ENCODE measurements at regions not wholly inside any gene's neighbourhood (a gene's known extent, or its start where the extent isn't known, plus 50 kb on each side); places are given as distances from the start of the nearest gene placed in this dataset.
"Not testable (repeated sequence)": the region's sequence is repeated elsewhere in the genome, so short reads cannot be mapped to it uniquely, and the experiment has no call there.

DNA sequence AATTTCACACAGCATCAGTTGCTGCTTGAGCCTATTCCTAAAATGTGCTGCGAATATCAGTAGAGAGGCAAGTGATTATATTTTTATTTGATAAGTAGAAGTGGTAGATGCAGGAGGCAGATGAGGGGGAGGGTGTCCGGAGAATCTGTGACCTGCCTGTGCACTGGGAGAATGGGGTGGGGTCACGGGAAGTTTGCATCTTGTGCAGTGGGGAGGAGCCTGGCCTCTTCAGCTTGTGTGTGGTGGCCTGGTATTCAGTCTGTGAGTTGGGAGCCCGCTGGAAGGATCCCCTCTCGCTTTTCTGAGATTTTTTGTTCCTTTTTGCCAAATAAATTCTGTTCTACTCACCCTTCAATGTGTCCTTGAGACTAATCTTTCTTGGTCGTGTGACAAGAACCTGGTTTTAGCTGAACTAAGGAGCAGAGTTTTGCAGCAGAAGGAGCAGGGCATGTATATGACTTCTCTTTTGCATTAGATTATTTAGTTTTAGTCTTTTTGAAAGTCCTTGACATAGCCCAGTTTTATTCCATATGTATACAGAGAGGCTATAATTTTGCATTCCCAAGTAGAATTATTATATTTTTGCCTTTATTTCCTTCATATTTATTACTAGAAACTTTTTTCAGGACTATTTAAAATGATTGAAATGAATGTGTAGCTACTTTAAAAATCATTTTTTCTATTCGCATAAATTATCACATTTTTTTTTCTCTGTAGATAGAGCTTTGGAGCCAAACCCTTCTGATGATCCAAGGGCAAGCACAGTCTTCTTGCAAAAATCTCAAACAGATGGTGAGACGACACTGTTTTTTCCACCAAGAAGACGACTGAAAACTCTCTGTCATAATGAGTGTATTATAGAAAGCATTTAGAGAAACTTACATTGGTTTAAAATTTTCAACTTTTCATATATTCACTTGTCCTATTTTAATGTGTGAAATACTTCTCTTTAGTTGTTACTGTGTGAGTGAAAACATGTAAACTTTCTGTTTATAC, 1257.2 kb downstream of the UQCRFS1 start:
- no peak for DNase-seq (ENCODE audit: low read depth)

DNA sequence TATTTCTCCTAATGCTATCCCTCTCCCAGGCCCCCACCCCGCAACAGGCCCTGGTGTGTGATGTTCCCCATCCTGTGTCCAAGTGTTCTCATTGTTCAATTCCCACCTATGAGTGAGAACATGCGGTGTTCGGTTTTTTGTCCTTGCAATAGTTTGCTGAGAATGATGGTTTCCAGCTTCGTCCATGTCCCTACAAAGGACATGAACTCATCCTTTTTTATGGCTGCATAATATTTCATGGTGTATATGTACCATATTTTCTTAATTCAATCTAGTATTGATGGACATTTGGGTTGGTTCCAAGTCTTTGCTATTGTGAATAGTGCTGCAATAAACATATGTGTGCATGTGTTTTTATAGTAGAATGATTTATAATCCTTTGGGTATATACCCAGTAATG, 1270.3 kb downstream of the UQCRFS1 start:
- not testable (repeated sequence) for DNase-seq (ENCODE audit: low read depth)

DNA sequence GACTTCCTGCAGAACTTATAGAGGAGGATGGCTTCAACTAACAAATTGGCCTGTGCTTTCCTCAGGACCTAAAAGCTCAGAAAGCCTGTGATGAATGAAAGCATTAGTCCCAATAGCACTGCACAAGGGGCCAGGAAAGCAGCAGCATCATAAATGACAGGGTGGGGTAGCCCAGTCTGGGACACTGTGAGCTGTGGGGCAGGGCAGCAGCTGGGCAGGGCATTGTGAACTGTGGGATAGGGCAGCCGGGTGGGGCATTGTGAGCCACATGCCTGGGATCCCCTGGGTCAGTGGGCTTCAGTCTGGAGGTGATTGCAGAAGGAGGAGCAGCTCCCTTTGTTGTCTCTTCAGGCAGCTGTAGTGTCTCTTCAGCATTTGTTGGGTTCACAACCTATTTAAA, 1276.8 kb downstream of the UQCRFS1 start:
- no peak for DNase-seq (ENCODE audit: low read depth)

DNA sequence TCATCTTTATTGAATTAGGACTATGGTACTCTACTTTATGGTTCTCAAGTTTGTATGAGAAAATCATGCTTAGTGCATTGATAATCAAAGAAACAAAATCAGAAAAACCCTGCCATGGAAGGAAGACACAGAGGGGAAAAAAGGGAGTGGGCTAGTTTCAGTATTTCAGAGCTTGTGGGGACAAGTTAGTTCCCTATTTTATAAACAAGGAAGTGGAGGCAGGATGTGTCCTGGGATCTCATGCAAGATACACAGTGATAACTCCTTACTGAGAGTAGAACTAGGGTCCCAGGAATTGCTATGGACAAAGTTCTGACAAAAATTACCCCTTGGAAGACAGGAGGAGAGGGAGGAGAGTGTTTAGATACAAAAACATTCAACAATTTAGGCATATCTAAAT, 1277.3 kb downstream of the UQCRFS1 start:
- DNase-seq (ENCODE audit: low read depth): no peak

DNA sequence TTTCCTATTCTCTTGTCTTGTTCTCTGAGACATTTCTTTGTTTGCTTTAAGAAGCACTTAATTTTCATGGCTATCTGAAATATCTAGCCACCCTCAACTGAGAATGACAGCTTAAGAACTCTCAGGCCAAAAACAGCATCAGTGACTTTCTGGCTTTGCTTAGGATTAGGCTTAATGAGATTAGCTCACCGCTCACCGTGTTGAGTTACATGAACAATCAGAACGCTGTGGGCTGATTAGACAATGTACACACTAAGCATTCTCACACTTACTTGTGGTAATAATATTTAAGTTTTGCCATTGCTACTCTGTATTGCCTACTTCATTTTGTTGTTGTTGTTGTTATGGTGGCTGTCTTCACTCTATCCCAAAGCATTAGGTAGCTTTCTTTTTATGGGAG, 1283.6 kb downstream of the UQCRFS1 start:
- DNase-seq (ENCODE audit: low read depth): no peak

DNA sequence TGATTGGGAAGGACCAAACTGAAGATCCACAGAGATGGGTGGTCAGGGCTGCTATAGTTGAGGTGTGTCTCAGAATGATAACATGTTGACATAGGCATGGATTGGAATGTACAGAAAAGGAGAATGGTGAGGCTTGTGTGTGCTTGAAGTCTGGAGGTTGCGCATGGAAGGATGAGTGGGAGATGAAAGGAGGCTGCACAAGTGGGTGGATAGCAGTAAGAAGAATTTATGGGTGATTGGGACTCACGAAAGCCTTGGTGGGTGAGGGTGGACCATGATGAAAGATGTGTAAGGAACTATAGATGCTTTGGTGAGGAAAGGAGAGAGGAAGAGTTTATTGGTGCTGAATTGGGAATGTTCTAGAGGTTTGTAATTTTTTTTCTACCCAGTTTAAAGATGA, 1287.7 kb downstream of the UQCRFS1 start:
- no peak for DNase-seq (ENCODE audit: low read depth)

DNA sequence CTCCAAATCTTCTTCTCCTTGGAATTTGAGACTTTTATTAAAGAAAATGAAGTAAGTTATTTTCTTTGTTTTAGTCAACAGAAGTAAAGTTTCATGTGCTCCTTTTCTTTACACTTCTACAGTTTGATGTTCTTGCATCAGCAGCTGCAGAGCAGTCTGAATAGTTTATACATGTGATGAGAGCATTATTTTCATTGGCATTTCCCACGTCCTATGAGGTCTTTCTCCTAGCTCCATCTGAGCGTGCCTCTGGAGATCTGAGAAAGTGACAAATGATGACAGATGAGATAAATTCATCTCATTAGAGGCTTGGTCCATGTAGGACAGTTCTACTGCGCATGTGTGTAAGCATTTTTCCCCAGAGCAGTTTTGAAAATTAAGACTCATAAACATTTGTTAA, 1290.0 kb downstream of the UQCRFS1 start:
- DNase-seq (ENCODE audit: low read depth): no peak

DNA sequence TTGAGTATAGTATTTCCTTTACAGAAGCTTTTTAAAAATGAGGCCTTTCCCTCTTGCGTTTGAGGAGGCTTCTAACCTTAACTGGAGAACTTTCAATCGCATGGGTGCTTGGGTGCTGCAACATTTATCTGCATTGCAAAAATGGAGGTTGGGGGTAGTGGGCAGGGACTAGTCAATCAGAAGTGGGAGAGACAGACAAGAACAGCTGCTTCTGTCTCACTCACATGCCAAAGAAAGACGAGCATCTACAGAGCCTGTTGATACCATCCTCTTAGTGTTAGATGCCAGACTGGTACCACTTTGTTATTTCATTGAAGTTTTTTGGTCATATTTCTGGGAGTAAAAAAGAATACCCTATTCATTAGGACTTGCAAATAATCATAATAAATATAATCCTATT, 1292.2 kb downstream of the UQCRFS1 start:
- no peak for DNase-seq (ENCODE audit: low read depth)

DNA sequence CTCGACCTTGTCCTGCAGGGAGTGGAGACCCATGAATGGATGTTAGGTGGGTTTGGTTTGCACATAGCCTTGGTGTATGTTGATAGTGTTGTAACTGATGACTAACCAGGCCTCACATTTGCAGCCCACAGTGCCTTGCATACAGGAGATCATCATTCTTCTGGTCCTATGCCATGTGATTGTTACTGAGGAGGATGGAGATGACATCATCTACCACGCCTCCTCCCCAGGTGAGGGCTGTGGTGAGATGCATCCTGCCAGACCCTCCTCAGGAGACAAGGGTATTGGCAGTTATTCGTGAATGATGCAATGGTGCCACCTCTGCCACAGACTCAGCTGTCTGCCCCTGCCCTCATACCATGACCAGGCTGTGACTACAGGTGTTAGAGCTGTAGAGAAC, 1294.1 kb downstream of the UQCRFS1 start:
- no peak for DNase-seq (ENCODE audit: low read depth)

DNA sequence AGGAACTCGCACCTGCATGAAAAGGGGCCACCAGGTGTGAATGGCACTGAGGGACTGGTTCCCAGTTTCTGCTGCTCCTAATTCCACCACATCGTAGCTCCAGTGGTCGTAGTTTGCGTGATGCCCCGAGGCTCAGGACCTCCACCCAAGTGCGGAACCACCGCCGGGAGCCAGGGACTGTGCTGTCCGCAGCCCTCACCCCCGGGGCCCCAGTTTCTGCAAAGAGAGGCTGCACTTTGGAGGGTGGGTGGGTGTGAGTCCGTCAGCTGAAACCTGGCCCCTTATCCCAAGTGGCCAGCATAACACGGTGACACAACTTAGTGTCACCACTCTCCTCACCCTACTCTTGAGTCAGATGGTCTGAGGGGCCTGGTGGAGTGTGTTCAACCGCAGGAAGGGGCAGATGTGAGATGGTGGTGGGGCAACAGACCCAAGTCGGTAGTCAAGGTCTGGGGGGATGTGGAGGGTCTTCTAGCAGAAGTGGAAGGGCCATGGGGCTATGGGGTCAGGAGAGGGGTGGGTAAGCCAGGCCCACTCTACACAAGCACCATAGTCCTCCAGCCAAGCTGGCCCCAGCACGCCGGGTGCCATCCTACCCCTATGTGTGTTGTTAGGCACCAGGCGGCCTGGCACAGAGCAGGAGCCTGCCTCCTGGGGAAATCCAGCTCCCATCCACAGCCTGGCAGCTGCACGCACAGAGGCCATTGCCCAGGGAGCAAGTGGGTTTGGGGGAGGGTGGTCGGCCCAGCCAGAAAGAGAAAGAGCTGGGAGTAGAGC, 1301.6 kb downstream of the UQCRFS1 start:
- DNase-seq (ENCODE audit: low read depth): no peak

DNA sequence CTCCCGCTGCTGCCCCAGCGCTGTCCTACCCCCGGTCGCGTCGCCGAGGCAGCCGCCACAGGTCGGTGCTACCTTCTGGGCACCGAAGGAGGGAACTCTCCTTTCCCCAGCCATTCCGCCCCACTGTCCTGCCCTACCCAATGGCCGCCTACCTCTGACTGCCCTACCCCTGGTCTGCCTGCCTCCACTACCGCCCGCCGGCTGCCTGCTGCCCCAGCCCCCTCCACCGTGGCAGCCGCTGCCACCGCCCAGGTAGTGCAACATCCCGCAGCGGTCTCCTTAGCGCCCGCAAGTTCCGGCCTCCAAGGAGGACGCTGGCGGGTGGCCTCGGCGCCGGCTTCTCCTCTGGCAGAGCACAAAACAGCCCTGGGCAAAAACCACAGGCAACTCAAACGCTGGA, 1303.1 kb downstream of the UQCRFS1 start:
- no peak for DNase-seq (ENCODE audit: low read depth)

DNA sequence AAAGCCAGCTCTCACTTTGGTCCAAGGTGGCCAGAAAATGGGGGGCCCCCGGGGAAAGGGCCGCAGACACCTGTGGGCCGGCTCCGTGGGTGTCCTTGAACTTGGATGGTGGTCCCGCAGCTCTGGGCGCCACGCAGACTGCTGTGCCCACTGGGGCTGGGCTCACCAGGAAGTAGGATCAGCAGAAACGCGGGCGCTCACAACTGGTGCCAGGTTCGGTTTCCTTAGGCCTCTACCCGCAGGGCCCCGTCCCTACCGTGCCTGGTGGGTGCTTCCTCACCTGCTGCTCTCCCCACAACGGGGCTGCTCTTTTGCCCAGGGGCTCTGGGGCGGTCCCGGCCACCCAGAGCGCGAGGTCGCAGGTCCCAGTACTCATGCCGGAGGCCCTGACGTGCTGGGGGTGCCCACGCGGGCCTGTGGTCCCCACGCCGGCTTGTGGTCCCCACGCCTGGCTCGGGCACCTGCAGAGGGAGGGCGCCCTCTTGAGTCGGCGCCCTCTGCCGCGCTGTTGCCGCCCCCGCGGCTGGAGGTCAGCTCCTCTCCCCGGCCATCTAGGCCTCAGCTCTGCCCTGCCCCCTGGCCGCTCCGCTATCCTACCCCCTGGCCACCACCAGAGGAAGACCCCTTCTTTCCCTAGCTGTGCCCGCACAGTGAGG, 1303.6 kb downstream of the UQCRFS1 start:
- no peak for DNase-seq (ENCODE audit: low read depth)

DNA sequence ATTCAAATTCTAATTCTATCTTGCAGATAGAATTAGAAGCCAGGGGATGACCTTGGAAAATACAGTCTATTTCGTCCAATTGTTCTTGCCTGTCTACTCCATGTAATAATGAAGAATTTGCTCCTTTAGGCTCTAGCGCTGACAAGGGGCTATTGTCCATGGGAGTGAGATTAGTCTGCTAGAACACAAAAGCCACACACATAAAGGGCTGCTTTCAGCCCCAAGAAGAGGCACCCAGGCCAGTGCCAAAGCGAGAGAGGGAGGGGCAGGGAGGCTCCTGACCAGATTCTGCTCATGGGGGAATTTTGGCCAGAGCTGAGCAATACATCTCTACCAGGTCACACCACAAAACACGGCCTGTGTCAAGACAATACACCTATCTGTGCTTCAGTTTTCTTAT, 1306.9 kb downstream of the UQCRFS1 start:
- no peak for DNase-seq (ENCODE audit: low read depth)

DNA sequence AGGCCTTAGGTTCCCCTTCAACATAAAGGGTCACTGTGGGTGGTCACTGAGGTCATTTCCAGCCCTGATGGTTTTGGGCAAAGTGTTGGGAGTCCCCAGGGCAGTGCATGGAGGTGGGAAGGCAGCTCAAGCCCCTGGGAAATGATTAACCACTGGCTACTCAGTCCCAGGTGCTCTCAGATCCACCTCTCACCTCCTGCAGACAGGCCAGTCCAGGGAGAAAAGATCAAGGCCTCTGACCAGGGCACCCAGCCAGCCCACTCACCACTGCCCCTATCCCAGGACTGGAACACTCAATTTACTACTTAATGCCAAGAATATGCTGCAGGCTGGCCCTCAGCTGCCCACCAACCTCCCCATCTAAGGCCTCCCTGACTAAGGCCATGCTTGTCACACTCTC, 1307.9 kb downstream of the UQCRFS1 start:
- no peak for DNase-seq (ENCODE audit: low read depth)

DNA sequence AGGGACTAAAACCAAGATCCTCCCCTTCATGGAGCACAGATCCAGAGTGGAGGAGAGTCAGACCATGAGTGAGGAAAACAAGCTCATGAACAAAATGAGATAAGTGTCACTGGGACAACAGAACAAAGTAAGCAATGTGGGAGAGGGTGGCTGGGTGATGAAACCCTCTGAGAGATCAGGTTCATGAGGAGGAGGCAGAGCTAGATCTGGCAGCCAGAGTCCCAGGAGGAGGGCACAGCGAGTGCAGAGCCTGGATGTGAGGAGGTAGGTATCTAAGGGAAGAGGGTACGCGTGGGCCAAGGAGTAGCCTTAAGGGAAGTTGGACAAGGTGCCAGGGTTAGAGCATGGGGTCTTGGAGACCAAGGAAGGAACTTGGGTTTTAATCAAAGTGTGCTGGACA, 1311.9 kb downstream of the UQCRFS1 start:
- no peak for DNase-seq (ENCODE audit: low read depth)

DNA sequence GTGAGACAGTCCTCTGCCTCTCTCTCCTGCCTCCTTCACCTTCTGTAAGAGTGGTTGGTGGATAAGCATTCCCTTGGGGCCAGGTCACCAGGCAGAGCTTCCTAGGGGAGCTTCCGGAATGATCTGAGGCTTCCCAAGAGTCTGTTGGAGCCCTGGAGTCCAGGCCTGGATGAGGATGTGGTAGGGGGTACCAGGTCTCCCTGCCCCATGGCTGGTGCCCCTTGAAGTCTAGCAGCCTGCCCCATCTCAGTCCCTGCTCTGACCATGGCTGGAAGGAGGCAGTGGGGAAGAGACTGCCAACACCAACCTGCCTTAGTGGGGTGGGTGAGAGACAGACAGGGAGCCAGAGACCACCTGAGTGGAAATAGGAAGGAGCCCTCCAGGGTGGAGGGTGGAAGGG, 1316.9 kb downstream of the UQCRFS1 start:
- DNase-seq (ENCODE audit: low read depth): no peak

DNA sequence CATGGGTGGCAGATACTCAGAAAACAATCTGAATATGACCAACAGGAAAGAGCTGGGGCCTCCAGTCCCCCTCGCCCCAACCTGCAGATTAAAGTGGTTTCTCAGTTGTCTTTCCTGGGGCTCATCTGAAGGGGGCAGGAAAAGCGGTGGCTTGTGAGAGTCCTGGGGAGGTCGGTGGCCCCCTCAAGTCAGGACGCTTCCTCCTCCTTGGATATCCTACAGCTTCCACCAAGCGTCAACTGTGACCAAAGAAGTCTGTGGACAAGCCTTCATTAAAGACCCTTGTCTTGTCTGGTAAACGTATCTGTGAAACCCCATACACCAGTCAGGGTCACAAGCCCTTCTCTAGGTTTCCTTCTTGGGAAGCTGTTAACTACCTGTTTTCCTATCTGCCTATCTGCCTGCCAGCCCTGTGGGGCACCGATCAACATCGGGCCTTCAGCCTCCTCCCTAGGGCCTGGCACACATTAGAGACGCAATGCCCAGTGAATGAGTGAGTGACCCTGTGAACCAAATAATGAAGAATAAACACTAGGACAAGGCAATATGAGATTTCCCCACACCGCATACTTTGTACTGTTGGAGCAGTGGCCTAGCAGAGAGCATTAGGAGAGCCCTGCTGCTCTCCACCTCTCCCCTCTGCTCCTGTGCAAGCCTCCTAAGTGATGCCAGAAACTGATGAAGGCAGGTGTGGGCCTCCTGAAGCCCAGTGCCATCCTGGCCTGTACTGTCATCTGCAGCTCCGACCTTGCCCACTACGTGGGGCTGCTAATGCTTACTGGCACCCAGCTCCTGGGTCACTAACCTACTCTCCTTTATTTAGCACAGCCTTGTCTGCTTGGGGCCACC, 1317.8 kb downstream of the UQCRFS1 start:
- no peak for DNase-seq (ENCODE audit: low read depth)

DNA sequence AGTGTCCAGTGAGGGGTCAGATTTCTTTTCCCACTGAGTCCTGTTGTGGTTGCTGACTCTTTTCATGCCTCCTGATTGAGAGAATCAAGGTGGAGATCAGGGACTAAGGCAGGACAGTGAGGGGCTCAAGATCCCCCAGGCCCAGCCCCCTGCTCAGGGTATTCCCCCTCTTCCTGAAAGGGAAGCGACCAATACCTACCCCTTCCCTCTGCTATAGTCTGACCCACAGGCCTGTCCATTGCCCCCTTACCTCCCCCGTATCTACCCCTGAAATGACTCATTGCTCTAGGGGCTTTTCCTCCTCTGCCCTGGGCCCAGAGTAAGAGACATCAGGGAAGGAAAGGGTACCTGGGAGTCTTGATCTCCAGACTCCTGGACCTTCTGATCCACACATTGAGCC, 1320.5 kb downstream of the UQCRFS1 start:
- DNase-seq (ENCODE audit: low read depth): no peak

DNA sequence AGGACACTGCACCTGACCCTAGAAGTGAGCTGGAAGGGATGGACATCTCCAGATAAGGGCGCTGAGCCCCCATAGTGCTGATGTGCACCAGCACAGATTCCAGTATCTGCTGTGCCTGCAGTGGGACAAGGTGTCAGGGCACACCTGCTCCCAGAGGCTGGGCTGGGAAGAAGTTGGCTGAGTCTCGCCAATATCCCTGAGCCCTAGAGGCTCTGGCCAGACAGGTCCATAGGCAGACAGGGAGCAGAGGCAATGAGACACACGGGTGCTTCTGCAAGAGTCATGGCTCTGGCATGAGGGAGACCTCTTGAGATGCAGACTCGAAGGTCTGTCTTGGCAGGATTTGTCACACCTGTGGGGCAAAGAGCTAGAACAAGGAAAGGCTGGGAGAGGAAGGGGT, 1321.5 kb downstream of the UQCRFS1 start:
- no peak for DNase-seq (ENCODE audit: low read depth)

DNA sequence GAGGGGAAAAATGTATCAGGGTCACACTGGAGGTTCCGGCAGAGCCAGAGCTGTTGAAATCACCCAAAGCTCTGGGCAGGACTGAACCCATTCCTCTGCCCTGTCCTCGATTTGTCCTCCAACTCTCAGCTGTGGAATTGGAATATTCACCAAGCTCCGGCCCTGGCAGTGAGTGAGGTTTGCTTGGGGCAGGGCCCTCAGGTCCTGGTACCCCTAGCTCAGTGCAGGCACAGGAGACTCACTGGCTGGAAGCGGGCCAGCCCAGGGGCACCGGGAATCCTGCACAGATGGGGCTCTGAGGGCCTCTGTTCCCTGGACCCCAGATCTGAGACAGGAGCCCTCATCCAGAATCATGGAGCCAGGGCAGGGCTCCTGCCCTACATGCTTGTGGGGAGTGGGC, 1322.3 kb downstream of the UQCRFS1 start:
- DNase-seq (ENCODE audit: low read depth): no peak

DNA sequence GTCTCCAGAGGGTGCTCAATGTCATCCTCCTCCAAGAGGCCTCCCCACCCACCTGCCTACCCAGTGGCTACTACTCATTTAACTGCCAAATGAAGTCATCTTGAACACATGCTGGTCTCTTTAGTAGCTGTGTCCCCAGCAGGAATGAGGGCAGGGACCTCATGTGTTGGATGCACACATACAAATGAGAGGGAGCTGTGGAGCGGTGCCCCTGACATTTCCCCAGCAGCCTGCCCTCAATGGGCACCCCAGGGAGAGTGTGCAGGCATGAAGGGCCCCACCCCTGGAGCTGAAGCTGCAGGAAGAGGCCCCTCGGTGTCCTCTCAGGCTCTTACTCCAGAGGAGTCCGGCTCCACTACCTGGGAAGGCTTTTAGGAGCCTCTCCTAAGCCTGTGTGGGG, 1322.7 kb downstream of the UQCRFS1 start:
- no peak for DNase-seq (ENCODE audit: low read depth)

DNA sequence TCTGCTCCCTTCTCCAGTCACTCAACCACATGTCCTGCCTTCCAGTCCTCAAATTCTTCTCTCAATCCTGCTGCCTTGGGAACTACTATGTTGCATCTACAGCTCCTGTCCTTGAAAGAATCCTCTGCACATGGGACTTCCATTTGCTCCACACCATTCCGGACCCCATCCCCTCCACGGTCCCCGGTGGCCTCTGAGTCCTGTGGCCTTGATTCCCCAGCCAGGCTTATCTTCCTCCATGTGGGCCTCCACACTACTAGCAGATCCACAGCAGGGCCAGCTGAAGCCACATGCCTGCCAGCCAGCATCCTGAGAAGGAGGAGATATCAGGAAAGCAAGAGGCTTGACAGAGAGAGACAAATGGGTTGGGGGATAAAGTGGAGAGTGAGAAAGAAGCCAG, 1323.8 kb downstream of the UQCRFS1 start:
- no peak for DNase-seq (ENCODE audit: low read depth)
